SK-N-DZ (cell line): ENCODE measurements at regions not wholly inside any gene's neighbourhood (a gene's known extent, or its start where the extent isn't known, plus 50 kb on each side); places are given as distances from the start of the nearest gene placed in this dataset.
"Not testable (repeated sequence)": the region's sequence is repeated elsewhere in the genome, so short reads cannot be mapped to it uniquely, and the experiment has no call there.

Experiments used
- DNase-seq: peaks from one replicate; pipeline ENCODE4 v3.0.0-alpha.2; 2015; ENCODE audit warnings: low spot score

DNA sequence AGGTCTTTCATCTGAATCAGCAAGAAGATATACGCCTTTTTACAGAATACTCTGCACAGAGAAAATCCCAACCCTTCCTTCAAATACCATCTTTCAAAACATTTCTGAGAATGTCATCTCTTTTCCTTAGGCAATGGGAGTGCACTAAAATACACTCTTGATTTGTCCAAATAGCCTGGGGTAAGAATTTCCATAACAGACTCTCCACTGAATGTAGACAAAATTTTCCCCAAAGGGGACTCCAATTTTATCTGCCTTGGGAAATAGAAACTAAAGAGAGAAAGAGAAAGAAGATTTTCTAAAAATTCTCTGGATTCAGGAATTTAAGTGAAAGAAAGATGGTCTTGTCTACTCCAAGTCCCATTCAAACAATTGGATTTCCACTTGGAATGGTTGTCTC is 394.5 kb upstream of the CHAC2 start:
- DNase-seq = no peak

DNA sequence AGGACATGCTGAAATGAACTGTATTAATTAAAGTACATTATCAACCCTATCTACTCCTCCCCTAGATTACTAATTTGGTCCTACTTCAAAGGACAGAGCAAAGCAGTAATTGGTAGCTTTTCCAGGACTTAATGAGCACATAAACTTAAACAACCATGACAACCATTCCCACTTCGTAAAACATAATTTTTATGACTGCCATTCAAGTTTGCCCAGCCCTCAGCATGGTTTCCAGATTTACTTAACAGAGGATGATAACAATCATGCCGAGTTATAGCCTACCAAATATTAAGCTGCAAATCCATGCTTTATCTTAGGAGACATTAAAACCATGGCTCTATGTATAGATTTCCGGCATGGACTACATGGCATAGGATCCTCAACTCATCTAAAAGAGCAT is 401.1 kb upstream of the CHAC2 start:
- DNase-seq = no peak

DNA sequence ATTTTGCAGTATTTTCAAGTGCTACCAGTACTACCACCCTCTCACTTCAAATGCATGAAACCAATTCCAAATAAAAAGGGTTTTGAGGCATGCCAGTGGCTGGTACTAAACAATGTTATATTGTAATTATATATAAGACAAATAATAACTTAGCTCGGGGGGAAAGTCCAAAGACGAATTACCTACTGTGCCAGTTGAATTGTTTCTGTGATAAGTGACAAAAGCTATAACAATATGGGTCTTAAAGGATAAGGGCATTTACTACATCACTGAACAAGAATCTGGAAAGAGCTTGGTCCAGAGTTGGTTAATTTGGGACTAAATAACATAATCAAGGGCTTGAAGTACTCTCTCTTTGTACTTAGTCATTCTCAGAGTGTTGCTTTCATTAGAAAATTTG is 404.7 kb upstream of the CHAC2 start:
- DNase-seq = no peak

DNA sequence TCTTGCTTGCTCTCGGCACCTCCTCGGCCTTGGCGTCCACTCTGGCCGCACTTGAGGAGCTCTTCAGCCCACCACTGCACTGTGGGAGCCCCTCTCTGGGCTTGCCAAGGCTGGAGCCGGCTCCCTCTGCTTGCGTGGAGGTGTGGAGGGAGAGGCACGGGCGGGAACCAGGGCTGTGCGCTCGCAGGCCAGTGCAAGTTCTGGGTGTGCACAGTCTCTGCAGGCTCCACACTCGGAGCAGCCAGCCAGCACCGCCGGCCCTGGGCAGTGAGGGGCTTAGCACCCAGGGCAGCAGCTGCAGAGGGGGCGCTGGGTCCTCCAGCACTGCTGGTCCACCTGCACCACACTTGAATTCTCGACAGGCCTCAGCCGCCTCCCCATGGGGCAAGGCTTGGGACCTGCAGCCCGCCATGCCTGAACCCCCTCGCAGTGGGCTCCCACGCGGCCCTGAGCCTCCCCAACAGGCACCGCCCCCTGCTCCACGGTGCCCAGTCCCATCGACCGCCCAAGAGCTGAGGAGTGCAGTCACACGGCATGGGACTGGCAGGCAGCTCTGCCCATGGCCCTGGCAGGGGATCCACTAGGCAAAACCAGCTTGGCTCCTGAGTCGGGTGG is 411.2 kb upstream of the CHAC2 start:
- DNase-seq = no peak

DNA sequence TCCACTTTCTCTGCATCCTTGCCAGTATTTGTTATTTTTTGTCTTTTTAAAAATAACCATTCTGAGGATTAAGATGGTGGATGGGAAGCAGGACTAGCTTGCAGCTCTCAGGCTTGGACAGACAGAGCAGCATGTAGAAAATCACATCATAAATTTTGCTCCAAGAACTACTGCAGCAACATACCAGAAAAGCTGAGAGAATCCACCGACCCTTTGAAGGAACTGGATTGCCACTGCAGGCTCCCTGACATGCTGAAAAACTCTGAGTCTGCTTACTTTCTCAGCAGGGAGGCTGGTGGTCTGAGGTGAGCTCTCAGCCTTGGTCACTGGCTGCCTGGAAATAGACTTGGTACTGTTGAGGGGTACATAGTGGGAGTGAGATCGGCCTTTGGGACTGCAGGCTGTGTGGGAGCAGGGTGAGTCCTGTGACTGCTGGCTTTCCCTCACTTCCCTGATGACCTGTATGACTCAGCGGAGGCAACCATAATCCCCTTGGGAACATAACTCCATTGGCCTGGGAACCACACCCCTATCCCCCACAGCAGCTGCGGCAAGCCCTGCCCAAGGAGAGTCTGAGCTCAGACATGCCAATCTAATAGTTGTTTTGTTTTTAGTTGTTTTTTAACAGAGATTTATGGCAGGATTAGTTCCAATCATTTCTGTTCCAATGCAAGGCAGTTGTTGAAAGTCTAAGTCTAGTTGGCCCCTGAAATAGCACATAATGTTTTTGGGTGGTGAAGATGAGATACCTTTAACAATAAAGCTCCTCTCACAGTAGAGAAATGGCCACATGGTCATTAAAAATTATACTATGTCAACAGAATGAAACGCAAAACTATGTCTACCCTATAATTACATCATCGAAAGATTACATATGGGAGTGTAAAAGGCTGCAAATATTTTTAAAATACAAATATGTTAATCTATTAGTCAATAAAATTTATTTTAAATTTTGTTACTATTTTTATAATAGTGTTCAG is 414.2 kb upstream of the CHAC2 start:
- DNase-seq = no peak

DNA sequence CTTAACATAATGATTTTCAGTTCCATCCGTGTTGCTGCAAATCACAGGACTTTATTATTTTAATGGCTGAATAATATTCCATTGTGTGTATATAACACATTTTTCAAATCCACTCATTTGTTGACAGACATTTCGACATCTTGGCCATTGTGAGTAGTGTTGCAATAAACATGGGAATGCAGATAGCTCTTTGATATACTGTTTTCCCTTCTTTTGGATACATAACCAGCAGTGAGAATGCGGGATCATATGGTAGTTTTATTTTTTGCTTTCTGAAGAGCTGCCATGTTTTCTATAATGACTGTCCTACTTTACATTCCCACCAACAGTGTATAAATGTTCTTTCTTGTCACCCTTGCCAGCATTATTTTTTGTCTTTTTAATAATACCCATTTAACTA is 420.3 kb upstream of the CHAC2 start:
- no peak for DNase-seq

DNA sequence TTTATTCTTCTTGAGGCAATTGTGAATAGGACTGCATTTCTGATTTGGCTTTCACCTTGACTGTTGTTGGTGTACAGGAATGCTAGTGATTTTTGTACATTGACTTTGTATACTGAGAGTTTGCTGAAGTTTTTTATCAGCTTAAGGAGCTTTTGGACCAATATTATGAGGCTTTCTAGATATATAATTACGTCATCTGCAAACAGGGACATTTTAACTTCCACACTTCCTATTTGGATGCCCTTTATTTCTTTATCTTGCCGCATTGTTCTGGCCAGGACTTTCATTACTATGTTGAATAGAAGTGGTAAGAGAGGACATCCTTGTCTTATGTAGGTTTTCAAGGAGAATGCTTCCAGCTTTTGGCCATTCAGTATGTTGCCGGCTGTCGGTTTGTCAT is 425.4 kb upstream of the CHAC2 start:
- no peak for DNase-seq

DNA sequence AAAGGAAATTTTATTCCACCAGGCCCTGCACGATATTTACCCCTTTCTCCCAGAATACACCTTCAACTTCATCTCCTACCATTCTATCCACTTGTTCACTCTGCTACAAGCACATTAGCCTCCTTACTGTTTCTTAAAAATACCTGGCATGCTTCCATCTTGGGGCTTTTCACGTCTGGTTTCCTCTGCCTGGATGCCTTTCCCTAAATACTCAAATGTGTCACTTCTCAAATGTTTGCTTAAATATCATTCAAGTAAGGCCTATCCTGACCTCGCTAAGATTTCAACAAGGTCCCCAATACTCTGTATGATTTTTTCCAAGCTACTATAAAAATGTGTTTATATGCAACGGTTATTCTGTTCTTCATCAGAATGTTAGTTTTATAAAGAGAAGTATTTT is 433.0 kb upstream of the CHAC2 start:
- DNase-seq = no peak

DNA sequence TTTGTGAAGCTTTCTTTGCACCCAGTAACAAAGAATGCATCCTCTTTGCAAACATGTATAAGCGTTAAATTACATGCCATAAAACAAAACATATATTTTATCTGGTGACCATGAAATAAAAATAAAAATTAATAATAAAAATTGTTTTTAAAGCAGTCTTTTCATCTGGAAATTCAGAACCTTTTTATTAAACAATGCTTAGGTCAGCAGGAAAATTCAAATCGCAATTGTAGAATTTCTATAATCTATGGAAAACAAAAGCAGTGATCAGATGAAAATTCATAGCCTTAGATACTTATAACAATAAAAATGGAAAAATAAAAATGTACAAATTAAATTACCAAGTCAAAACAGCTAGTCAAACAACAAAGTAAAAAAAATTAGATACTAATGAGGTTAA is 435.9 kb upstream of the CHAC2 start:
- no peak for DNase-seq

DNA sequence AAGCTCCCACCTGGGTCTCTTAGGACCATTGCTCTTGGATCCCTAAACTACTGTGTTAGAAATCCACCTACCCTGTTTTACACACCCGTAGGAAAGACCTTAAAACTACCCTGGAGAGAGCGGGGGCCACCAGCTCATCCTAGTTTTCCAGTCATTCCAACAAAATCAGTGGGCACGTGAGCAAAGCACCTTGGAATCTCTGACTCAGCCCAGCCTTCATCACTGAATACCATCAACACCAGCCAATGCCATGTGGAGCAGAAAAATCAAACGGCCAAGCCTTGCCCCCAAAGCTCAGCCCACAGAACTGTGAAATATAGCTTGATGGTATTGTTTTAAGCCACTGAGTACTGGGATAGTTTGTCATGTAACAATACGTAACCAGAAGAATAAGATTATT is 449.7 kb upstream of the CHAC2 start:
- no peak for DNase-seq

DNA sequence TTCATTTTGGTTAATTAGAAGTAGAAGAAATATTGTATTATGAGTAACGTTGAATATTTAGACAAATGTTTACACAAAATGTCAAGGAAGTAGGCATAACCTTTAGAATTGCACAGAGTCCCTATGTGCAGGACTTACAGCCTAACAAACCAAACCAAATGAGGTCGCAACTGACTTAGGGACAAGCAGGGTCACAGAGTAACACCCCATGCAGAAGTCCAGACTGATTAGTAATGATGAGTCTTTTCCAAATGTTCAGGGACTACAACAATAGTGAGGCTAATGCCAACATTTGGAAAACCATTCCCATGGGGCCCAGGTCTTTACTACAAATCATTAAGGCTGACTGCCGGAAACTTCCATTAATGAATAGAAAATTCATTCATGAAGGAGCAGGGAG is 452.5 kb upstream of the CHAC2 start:
- DNase-seq = no peak

DNA sequence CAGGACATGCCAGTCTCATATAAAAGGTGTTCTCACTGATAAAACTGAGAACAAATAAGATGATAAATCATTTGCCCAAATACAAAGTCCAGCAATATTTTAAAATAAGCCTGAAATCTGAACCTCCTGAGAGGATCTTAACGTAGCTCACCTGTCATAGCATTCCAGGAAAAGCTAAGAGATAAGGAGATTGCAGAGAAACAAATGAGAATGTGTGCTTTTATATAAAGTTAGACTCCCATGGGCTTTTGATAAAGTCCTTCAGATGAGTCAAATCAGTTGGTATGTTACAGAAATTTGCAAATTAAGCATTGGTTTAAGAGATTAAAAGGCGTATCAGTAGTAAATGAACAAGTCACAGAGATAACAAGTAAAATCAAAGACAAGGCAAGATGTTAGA is 452.9 kb upstream of the CHAC2 start:
- no peak for DNase-seq

DNA sequence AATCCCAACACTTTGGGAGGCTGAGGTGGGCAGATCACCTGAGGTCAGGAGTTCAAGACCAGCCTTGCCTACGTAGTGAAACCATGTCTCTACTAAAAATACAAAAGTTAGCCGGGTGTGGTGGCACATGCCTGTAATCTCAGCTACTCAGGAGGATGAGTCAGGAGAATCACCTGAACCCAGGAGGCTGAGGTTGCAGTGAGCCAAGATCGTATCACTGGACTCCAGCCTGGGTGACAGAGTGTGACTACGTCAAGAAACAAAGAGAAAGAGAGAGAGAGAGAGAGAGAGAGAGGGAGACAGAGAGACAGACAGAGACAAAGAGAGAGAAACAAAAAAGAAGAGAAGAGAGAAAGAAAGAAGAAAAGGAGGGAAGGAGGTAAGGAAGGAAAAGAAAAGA is 454.0 kb upstream of the CHAC2 start:
- DNase-seq = not testable (repeated sequence)

DNA sequence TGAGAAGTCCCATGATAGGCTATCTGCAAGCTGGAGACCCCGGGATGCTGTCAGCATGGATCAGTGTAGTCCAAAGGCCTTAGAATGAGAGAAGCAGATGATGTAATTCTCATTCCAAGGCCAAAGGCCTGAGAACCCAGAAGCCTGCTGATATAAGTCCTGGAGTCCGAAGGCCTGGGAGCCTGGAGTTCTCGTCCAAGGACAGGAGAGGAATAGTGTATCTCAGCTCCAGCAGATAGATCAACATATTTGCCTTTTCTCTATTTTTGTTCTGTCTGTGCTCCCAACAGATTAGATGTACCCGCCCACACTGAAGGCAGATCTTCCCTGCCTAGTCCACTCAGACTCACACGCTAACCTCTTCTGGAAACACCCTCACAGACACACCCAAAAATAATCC is 454.9 kb upstream of the CHAC2 start:
- DNase-seq = no peak

DNA sequence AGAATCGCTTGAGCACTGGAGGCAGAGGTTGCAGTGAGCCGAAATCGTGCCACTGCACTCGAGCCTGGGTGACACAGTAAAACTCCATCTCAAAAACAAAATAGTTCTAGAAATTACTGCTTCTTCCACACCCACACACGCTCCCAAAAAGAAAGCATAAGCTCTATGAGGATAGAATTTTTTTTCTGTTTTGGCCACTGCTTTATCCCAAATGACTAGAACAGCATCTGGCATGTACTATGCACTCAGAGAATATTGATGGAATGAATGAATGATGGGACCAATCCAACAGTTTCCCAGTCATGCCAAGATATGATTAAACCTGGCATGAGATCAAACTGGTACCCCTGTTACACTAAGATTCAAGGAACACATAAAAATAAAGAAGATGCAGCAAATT is 455.4 kb upstream of the CHAC2 start:
- DNase-seq = no peak

DNA sequence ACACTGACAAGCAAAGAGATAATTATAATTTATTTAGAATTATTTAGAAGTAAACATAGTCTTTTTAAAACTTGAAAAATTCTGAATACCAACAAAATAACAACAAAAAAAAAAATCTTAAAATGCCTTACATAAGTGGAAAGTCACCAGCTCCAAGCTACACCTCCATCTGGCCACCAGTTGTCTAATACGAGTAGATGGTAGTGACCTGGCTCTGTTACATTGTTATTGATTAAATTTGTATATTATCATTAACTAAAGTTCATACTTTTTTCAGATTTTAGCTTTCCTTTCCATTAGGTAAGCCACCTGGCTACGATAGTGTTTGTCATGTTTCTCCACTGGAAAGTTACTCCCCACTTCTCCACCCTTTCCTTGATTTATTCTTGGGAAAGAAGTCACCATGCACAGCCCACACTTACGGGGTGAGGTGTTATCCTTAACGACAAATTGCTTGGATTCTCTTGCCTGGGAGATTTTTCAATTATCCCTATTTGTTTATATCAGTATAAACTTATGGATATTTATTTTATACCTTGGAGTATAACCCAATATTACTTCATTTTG is 464.5 kb upstream of the CHAC2 start:
- no peak for DNase-seq

DNA sequence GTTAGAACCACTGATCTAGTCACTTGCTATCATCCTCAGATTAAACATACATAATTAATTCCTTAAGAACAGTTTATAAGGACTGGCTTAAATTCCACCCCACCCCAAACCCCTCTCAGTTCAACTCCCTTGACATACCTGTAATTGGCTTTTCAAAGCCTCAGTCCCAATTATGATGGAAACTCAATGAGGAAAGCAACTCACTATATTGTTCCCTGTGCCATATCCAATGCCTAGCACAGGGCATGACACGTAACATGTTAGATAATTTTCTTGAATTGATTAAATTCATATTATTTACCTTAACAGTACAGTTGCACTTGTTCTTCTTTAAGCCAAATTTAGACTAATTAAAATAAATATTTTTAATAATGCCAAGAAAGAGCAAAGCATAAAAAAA is 465.1 kb upstream of the CHAC2 start:
- DNase-seq = no peak

DNA sequence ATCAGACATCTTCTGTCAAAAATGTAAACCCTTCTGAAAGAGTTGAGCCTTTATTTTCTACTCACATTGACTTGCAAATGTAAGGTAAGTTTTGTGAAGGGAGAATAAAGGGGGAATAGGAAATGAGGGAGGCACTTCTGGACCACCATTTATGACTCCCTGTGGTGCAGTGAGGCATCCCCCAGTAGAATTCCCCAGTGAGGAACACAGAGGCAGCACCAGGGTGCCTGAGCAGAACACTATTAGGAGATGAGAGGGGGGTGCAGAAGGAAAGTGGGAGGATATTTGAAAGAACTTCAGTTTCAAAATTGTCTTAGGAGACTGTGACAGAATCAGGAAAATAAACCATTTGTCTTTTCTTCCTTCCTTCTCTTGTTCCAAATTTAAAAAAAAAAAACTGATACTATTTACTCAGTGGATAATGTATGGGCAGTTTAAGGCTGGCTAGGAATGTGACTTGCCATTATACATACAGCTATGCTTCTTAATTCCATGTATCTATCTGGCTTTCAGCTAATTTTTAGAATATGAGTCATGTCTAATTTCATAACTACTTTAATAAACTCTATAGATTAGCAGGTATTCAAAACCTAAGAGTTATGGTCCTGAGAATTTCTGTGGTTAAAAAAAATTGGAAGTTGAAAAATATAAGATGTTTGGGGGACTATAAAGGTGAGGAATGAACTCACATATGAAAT is 478.1 kb upstream of the CHAC2 start:
- no peak for DNase-seq

DNA sequence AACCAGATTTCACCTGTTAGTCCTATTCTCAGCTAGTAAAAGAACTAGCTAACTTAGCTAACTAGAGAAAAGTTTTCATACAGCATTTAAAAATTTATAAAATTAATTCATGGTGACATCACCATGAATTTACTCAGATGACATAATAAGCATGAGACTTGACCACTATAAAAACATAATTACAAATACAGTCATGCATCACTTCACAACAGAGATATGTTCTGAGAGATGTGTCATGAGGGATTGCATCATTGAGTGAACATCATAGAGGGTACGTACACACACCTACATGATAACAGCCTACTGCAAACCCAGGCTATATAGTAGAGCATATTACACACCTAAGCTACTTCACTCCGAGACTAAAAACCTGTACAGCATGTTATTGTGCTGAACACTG is 481.3 kb upstream of the CHAC2 start:
- DNase-seq = no peak

DNA sequence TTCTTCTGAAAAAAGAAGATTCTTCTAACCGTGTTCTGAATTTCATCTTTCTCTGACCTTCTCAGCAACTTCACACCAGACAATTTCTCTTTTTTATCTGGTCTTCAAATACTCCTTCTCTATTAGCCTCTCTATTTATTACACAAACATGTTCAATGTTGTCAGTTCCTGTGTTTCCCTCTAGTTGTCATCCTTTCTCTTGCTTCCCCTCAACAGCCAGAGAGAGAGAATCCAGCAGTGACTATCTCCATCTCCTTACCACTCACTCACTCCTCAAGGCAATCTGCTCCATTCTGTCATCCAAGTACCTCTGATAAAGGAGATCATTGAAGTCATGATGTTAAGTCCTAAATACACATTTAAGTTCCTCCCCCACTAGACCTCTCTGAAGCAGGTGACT is 491.9 kb upstream of the CHAC2 start:
- DNase-seq = no peak

DNA sequence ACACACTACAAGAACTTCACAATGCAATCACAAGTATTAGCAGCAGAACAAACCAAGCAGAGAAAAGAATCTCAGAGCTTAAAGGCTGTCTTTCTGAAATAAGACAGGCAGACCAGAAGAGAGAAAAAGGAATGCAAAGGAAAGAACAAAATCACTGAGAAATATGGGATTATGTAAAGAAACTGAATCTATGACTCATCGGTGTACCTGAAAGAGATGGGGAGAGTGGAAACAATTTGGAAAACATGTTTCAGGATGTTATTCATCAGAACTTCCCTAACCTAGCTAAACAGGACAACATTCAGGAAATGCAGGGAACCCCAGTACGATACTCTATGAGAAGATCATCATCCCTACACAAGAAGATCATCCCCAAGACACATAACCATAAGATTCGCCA is 499.0 kb upstream of the CHAC2 start:
- DNase-seq = no peak

DNA sequence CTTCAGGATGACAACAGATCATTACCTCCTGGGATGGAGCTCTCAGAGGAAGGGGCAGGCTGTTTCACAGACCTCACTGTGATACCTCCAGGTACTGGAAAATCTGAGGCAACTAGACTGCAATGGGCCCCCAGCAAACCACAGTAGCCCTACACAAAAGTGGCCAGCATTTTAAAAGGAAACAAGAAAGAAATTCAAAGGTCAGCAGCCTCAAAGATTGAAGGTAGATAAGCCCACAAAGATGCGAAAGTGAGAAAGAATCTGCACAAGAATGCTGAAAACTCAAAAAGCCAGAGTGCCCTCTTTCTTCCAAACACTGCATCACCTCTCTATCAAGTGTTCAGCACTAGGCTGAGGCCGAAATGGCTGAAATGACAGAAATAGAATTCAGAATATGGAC is 499.5 kb upstream of the CHAC2 start:
- no peak for DNase-seq
